NT2/D1 (cell line): ENCODE measurements at regions not wholly inside any gene's neighbourhood (a gene's known extent, or its start where the extent isn't known, plus 50 kb on each side); places are given as distances from the start of the nearest gene placed in this dataset.

Source experiments
- DNase-seq: peaks from one replicate; pipeline ENCODE4 v3.0.0-alpha.2; 2011; ENCODE audit warnings: low read depth, low spot score
- H3K27me3 ChIP-seq: 2 replicates; pipeline ENCODE4 v1.6.0; 2011; ENCODE audit warnings: mild to moderate bottlenecking; ENCODE audit not compliant: insufficient read length, insufficient read depth
- H3K36me3 ChIP-seq: 2 replicates; pipeline ENCODE4 v1.6.1; 2011; ENCODE audit warnings: mild to moderate bottlenecking, low read length, mixed read lengths; ENCODE audit not compliant: insufficient read depth, insufficient read length
- H3K4me1 ChIP-seq: 2 replicates; pipeline ENCODE4 v1.5.1; 2011; ENCODE audit not compliant: insufficient read depth, insufficient read length
- H3K4me3 ChIP-seq: 2 replicates; pipeline ENCODE4 v1.5.1; 2011; ENCODE audit warnings: low read depth; ENCODE audit not compliant: insufficient read length
- H3K9ac ChIP-seq: 2 replicates; pipeline ENCODE4 v1.6.0; 2011; ENCODE audit warnings: low read depth; ENCODE audit not compliant: insufficient read length
- H3K9me3 ChIP-seq: 2 replicates; pipeline ENCODE4 v1.5.1; 2011; ENCODE audit warnings: mild to moderate bottlenecking, low read length; ENCODE audit not compliant: insufficient read depth
- SUZ12 ChIP-seq: IDR thresholded peaks from 2 replicates; pipeline ENCODE4 v1.6.1; 2011; ENCODE audit not compliant: insufficient read length, insufficient read depth; ENCODE audit errors: extremely low read depth
- YY1 ChIP-seq: IDR thresholded peaks from 2 replicates; pipeline ENCODE4 v1.6.1; 2011; ENCODE audit not compliant: insufficient read length, insufficient read depth
- ZNF274 ChIP-seq: IDR thresholded peaks from 2 replicates; pipeline ENCODE4 v1.6.1; 2011; ENCODE audit warnings: mild to moderate bottlenecking, low read depth, low read length

- Histone ChIP-seq H3K4me3 (no peak overlapping the region), H3K36me3 (no peaks in the 10 kb centered on the region), H3K4me1 (no peaks in the 10 kb centered on the region), H3K9me3 (peaks cover 6% of the 10 kb centered on the region; the same call in 1 of the 2 replicates), H3K9ac (no peak overlapping the region), H3K27me3 (no peaks in the 10 kb centered on the region)
- no peak for DNase-seq
- TF ChIP-seq YY1 (no peak), SUZ12 (no peak), ZNF274 (no peak)
Measured at GRCh38 chr5:152100462-152100861, 175.8 kb upstream of the GLRA1 start.

- Histone ChIP-seq H3K27me3 (no peaks in the 10 kb centered on the region), H3K9ac (no peak overlapping the region), H3K36me3 (no peaks in the 10 kb centered on the region), H3K4me1 (no peaks in the 10 kb centered on the region), H3K4me3 (no peak overlapping the region), H3K9me3 (peaks cover 3% of the 10 kb centered on the region; the same call in 1 of the 2 replicates)
- DNase-seq = no peak
- no peak for TF ChIP-seq ZNF274
- no peak for TF ChIP-seq SUZ12
- TF ChIP-seq YY1 = no peak
Measured at GRCh38 chr5:152097128-152097527, 172.5 kb upstream of the GLRA1 start.

GRCh38 chr5:152094716-152095115, 170.1 kb upstream of the GLRA1 start:
- TF ChIP-seq YY1 (no peak), SUZ12 (no peak), ZNF274 (no peak)
- no peaks in the 10 kb centered on the region for H3K9me3 ChIP-seq
- no peaks in the 10 kb centered on the region for H3K27me3 ChIP-seq
- DNase-seq = no peak
- H3K4me1 ChIP-seq = no peaks in the 10 kb centered on the region
- H3K36me3 ChIP-seq = no peaks in the 10 kb centered on the region
- no peak overlapping the region for H3K4me3 ChIP-seq
- H3K9ac ChIP-seq = no peak overlapping the region

- Histone ChIP-seq H3K4me1 (no peaks in the 10 kb centered on the region), H3K27me3 (no peaks in the 10 kb centered on the region), H3K4me3 (no peak overlapping the region), H3K36me3 (no peaks in the 10 kb centered on the region), H3K9ac (no peak overlapping the region), H3K9me3 (no peaks in the 10 kb centered on the region)
- DNase-seq = no peak
- TF ChIP-seq ZNF274 (no peak), SUZ12 (no peak), YY1 (no peak)
Measured at GRCh38 chr5:152094060-152094459, 169.4 kb upstream of the GLRA1 start.

GRCh38 chr5:152092580-152092979, 167.9 kb upstream of the GLRA1 start:
- TF ChIP-seq ZNF274 (no peak), YY1 (no peak), SUZ12 (no peak)
- no peak for DNase-seq
- Histone ChIP-seq H3K36me3 (no peaks in the 10 kb centered on the region), H3K9ac (no peak overlapping the region), H3K9me3 (no peaks in the 10 kb centered on the region), H3K4me1 (no peaks in the 10 kb centered on the region), H3K27me3 (no peaks in the 10 kb centered on the region), H3K4me3 (no peak overlapping the region)

- no peaks in the 10 kb centered on the region for H3K9me3 ChIP-seq
- no peak overlapping the region for H3K9ac ChIP-seq
- H3K27me3 ChIP-seq = no peaks in the 10 kb centered on the region
- no peak overlapping the region for H3K4me3 ChIP-seq
- no peak for DNase-seq
- H3K36me3 ChIP-seq = no peaks in the 10 kb centered on the region
- no peak for TF ChIP-seq ZNF274
- H3K4me1 ChIP-seq = no peaks in the 10 kb centered on the region
Measured at GRCh38 chr5:152089644-152090043, 165.0 kb upstream of the GLRA1 start.

- Histone ChIP-seq H3K9me3 (no peaks in the 10 kb centered on the region), H3K4me3 (no peak overlapping the region), H3K4me1 (no peaks in the 10 kb centered on the region), H3K9ac (no peak overlapping the region), H3K36me3 (no peaks in the 10 kb centered on the region), H3K27me3 (no peaks in the 10 kb centered on the region)
- DNase-seq = no peak
- no peak for TF ChIP-seq YY1
- TF ChIP-seq ZNF274 = no peak
- TF ChIP-seq SUZ12 = no peak
Measured at GRCh38 chr5:152086668-152087067, 162.0 kb upstream of the GLRA1 start.

GRCh38 chr5:152084476-152084875, 159.8 kb upstream of the GLRA1 start:
- Histone ChIP-seq H3K9me3 (no peaks in the 10 kb centered on the region), H3K4me1 (no peaks in the 10 kb centered on the region), H3K27me3 (no peaks in the 10 kb centered on the region), H3K9ac (no peak overlapping the region), H3K4me3 (no peak overlapping the region), H3K36me3 (no peaks in the 10 kb centered on the region)
- no peak for DNase-seq
- TF ChIP-seq ZNF274 = no peak
